Ammon's horn (tissue), 1 donor: ENCODE measurements at regions not wholly inside any gene's neighbourhood (a gene's known extent, or its start where the extent isn't known, plus 50 kb on each side); places are given as distances from the start of the nearest gene placed in this dataset.

ENCODE experiments used
- DNase-seq: peaks from one replicate; pipeline ENCODE4 v3.0.0-alpha.2; 2016; ENCODE audit warnings: low spot score

DNA sequence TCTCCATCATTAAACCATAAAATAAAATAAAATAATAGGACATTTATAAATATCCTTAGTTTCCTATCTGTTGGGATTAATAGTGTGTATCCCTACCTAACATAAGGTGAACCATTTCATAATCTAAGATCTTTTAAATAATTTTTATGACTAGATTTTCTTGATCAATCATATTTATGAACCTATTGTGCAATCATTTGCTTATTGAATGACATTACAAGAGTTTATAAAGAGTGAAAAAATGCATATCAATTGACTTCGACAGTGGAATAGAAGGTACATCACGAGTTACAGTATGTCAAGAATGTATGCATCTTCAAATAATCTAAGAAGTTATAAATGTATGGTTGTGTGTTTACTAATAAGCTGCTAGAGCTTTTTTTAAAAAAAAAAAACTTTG, 1554.8 kb upstream of the TMEFF2 start:
- no peak for DNase-seq

DNA sequence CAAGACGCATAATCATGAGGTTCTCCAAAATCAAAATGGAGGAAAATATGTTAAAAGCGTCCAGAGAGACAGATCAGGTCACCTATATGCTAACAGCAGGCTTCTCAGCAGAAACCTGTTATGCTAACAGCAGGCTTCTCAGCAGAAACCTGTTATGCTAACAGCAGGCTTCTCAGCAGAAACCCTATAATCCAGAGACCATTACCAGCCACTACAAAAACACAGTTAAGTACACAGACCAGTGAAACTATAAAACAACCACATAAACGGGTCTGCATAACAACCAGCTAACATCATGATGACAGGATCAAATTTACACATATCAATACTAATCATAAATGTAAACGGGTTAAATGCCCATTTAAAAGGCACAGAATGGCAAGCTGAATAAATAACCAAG, 1548.4 kb upstream of the TMEFF2 start:
- DNase-seq, result no peak

DNA sequence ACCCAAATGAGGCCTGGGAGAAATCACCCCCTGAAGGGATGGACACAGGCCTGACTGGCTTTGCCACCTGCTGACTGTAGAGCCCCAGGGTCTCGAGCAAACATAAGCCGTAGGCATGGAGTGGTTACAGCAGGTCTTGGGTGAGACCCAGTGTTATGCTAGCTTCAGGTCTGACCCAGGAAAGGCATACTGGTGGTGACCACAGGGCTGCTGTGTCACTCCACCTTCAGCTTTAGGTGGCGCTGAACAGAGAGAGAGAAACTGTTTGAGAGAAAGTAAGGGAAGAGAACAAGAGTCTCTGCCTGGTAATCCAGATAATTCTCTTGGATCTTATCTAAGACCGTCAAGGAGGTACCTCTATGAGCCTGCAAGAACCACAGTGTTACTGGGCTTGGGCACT, 1544.2 kb upstream of the TMEFF2 start:
- no peak for DNase-seq

DNA sequence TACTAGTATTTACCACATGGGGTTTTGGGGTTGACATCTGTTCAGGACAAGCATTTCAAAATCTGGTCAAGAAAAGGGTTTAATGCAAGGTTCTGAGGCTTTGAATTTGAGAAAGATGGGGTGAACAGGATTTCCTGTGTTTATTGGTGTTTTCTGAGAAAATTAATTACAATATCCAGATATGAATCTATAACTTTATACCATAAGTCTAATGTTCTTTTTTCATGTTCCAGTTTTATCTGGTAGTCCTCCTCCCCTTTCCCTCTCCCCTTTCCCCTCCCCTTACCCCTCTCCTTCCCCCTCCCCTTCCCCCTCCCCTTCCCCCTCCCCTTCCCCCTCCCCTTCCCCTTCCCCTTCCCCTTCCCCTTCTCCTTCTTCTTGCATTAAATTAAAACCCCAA, 1518.2 kb upstream of the TMEFF2 start:
- no peak for DNase-seq

DNA sequence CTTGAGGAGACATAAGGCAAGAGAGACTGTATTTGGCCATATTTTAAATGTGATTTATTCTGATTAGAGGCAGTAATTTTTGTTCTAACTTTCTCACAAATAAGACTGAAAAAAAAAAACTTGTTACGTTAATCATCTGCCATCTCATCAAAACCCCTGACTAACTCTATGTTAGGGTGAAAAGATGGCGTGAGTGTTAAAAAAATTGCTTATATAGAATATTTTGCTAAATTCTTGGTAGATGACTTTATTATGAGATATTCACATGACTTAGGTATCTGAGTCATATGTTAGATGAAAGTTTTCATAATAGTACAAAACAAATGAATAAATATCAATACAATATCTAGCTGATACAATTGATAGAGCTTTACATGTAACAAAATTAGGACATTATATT, 1508.7 kb upstream of the TMEFF2 start:
- no peak for DNase-seq

DNA sequence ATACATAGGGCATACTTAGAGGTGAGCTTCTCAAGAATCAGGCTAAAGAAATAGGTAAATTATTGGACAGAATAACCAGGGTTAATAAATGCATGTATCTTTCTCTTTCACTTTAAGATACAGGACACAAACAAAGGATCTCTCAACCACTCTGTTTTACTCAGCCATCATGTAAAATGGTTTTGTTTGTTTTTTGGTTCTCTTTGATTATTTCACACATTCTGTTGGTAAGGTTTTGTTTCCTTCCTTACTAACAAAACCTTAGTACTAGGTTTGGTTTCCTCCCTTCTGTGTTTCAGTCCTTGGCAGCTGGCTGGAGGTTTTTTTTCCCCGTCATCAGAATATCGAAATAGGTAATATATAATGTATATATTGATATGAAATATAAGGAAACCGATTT, 1506.8 kb upstream of the TMEFF2 start:
- DNase-seq, result no peak

DNA sequence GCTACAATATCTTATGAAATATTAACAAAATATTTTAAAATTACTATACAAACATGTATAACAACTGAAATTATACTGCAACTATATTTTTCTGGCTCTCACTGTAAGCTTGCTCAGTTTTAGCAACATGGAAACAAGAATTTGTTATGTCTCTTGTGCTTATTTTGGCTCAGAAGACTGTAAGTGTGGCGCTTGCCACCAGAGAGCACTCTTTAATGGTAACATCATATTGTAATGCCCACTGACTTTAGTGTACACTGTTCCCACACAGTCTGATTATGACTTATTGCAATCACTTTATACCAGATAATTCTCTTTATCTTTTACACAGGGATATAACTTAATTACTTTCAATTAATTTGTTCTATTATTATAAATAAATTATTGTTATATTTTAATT, 1500.6 kb upstream of the TMEFF2 start:
- DNase-seq, result peak; percentile 9

DNA sequence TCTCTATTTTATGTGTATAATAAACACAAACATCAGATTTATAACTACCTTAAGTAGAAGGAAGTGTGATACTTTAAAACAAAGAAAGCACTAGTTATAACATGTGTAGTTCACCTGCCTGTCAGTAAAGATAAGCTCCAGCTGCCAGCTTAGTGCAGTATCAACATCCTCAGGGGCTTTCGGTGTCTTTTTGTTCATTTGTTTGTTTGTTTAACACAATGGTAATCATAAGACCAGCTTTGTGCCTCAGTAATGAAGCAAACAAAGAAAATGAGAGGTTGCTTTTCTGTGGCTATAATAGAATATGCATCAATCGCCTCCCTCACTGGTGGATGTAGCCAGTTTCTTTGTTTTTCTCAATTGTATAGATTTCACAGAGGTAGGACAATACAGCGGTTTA, 1499.0 kb upstream of the TMEFF2 start:
- DNase-seq, result no peak

DNA sequence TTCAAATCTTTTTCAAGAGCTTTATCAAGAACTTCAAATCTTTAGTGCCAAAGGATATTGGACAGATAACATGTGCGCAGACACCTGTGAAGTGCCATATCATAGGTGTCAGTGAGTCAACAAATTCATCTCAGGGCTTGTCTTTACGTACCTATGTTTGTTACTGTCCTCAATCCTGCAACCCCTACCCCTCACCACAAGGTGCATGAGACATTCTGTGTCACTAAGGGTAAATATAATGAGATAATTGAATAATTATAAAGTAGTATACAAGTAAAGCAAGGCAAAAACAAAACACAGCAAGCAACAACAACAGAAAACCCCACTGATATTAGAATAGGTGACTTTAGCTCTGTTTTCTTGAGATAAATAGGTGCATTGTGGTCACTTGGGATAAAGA, 1495.8 kb upstream of the TMEFF2 start:
- no peak for DNase-seq

DNA sequence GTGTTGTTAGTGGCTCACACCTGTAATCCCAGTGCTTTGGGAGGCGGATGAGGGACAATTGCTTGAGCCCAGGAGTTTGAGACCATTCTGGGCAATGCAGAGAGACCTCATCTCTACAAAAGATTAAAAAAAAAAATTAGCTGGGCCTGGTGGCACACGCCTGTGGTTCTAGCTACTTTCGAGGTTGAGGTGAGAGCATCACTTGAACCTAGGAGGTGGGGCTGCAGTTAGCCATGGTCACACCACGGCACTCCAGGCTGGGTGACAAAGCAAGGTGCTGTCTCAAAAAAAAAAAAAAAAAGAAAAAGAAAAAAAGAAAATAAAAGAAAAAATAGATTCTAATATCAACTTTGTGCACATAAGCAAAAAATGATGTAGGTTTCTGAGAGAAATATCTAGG, 1492.5 kb upstream of the TMEFF2 start:
- no peak for DNase-seq

DNA sequence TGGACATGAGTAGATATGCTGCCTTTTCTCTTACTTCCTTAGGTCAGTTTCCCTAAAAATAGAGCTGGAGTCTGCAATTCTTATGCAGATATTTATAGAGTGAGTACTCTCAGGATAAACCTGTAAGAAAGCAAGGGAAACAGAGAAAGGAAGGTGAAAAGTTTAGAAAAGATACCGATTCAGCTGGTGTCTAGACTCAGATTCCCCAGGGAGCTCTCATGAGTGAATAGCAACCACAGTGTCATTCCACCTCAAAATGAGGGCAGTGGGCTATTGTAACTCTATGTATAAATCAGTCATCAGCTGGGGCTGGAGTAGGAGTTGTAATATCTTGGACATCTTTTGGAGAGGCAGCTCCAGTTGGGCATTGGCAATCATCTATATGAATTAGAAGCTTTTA, 1485.1 kb upstream of the TMEFF2 start:
- DNase-seq, result no peak

DNA sequence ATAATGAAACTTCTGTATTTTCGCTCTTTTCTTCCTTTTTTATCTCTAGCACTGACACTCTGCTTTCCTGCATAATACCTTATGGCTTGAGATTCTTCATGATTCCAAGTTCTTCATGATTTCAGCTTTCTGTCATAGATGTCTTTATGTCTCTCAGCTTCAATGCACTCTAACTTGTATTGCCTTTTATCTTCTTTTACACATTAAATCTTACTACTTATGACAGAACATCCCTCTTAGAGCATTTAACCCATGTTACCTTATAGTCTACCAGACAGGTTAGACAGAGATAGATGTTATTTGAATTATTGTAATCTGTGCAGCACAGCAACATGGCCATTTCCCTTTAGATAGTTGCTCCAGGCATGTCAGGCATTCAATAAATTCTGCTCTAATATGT, 1475.7 kb upstream of the TMEFF2 start:
- DNase-seq, result no peak

DNA sequence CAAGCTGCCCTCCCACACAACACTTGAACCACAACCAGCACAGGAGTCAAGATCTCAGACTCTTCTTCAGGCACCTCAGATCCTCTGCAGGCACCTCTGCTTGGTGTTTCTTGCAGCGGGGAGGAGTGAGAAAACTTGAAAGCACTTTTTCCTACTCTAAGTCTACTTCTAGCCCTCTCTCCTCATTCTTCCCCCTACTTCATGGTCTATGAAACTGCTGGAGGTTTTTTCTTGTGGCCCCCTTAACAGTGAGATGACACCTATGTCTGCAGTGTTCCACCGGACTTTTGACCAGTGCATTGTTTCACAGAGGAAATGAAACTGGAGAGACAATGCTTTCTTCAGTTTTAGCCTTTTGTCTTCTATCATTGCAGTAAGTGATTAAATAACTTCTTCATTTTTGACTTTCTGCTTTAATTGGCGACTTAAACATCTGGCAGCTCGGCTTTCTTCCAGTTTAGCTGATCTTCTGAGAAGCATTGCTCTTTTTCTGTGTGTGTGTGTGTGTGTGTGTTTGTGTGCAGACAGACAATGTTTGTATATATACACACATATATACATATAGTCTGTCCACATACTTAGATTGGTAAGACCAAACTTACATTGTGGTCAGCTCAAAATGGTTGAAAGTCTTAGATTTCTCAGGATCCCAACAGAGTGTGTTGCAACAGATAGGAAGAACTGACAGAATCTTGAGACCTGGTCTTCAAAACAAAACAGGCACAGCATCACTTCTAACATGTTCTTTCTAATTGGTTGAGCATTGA, 1474.0 kb upstream of the TMEFF2 start:
- no peak for DNase-seq

DNA sequence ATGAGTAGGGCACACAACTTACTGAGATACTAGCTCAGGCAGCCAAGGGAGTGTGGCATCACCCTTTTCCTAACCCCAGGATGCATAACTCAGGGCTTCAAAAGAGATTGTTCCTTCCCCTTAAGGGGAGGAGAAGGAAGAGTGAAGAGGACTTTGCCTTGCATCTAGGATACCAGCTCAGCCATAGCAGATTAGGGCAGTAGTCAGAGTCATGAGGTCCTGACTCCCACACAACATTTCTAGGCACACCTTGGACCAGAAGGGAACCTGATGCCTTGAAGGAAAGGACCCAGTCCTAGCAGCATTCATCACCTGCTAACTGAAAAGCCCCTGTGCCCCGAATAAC, 1433.2 kb upstream of the TMEFF2 start:
- no peak for DNase-seq

DNA sequence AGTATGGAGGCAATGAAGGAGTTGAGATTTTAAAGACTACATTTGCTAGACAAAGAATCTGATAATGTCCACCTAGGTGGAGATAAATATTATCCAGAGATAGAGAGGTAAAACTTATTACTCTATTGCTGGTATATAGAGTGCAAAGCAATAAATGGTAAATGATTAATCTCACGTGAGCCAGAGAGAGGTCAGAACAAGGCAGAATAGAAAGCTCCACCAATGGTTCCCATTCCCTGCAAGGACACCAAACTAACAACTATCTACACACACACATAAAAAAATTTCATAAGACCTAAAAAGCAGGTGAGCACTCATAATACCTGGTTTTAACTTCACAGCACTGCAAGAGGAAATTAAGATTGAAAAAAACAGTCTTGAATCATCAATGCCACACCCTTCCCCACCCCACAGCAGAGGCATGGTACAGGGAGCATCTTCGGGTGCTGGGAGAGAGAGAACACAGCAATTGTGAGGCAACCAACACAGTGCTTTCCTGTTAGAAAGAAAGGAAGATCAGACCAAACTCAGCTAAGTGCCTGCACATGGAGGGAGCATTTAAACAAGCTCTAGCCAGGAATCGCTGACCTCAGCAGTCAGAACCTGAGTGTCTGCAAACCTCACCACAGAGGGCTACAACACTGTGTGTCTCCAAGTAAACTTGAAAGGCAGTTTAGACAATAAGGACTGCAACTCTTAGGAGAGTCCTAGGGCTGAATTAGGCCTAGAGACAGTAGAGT, 1432.6 kb upstream of the TMEFF2 start:
- DNase-seq, result no peak

DNA sequence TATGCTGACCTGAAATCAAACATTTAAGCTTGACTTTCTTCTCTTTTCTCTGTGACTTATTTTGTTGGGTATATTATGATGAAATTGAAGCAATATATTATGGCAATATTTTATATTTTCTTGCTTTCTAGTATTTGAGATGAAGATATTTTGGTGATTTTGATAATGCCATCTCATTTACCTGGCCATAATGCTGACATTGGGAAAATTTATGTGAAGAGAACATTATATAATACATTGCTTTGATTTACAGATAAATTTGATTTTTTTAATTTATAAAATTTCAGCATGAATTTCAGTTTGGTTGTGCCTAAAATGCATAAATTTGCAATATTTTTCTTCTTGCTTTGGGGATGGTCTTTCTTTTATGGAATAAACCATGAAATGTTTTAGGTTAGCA, 1413.7 kb upstream of the TMEFF2 start:
- DNase-seq, result no peak

DNA sequence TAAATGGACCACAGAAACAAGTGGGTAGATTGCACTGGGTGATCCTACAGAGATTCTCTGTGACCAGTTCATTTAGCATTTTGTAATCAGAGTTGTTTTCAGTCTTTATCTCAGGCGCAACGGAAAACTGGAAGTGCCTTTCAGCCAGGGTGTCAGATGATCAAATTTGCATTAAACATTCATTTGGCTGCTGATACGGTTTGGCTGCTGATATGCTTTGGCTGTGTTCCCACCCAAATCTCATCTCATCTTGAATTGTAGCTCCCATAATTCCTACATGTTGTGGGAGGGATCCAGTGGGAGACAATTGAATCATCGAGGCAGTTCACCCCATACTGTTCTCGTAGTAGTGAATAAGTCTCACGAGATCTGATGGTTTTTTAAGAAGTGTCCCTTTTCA, 1396.1 kb upstream of the TMEFF2 start:
- DNase-seq, result no peak

DNA sequence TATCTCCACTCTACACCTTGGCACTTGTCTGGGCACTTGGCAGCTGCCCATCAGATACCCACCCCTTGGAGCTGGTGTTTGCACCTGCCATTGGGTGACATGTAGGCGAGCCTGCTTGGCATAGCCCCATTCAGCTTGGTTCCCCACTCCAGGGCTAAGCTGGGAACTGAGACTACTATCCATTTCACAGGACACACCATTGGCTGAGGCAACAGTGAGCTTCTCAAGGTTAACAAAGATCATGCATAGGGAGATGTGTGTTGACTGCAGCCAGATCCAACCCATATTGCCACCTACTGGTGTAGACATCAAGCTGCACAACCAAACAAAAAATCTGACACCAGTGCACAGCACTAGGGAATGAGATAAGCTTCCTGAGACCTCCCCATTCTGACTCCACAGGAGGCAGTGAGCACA, 1389.8 kb upstream of the TMEFF2 start:
- no peak for DNase-seq

DNA sequence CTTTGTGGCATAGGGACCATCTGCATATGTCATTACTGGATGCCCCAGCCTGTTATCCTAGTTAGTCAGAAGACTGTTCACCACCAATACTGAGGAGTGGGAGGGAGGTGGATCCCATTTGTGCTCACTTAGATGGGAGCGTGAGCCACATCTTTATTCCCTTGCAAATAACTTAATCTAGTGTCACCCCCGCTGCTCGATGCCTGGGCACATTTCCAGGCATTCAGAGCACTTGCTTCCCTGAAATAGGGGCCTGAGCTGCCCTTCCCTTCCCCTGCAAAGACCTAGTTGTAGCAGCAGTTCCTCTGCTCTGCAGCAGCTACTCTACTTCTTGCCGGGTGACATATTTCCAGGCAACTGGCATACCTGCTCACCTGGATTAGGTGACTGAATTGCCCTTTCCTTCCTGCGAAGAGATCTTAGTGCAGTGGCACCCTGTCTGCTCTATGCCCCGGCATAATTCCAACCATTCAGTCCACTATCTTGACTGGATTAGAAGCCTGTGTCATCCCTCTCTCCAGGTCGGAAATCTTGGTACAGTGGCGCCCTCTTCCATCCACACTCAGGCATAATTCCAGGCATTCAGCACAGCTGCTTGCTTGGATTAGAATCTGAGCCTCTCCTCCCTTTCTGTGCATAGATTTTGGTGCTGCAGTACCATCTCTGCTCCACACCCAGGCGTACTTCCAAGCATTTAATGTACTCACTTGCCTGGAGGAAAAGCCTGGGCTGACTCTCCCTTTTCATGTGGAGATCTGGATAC, 1389.1 kb upstream of the TMEFF2 start:
- no peak for DNase-seq

DNA sequence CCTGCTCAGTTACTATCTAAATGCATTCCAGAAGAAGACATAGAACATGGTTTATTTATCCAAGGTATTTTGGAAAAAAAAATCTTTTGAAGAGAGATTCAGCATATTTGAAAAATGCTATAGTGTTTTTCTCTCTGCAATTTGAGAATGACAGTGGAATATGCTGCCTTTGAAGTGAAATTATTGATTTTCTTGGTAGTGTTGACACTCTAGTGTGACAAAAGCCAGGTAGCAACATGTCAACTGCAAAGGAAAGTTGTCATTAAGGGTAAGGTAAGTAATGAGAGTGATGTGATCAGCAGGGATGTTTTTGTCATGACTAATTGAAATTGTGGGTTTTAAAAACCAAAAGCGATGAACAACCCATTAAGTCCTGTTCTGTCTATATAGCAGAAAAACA, 1387.1 kb upstream of the TMEFF2 start:
- no peak for DNase-seq

DNA sequence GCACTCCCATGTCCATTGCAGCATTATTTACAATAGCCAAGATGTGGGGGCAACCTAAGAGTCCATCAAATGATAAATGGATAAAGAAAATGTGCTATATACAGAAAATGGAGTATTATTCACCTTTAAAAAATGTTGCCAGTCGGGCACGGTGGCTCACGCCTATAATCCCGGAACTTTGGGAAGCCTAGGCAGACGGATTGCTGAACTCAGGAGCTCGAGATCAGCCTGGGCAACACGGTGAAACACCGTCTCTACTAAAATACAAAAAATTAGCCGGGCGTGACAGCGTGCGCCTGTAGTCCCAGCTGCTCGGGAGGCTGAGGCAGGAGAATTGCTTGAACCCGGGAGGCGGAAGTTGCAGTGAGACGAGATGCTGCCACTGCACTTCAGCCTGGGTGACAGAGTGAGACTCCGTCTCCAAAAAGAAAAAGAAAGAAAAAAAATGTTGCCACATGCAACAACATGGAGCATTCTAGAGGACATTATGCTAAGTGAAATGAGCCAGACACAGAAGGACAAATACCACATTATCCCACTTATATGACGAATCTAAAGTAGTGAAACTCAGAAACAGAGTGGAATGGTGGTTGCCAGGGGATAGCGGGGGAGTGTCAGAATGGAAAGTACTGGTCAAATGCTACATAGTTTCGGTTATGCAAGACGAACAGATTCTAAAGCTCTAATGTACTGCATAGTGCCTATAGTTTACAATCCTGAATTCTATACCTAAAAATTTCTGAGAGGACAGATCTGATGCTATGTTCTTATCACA, 1385.6 kb upstream of the TMEFF2 start:
- no peak for DNase-seq

DNA sequence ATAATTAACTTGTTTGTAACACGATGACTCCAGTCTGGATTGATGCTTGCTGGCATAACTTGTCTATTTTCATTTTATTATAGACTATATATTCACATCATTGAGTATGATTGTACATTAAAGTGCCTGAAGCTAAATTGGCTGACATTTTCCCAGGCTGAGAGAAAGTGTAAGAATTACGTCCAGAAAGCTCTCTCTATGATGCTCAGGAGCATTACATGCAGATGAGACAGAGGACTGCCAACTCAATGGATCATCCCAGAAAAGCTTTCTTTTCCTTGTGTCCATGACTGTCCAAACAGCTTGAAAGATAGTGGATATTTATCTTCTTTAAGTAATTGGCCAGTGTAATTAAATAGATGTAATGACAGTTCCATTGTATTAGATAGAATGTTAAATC, 1372.2 kb upstream of the TMEFF2 start:
- DNase-seq, result no peak
